H9 (cell line): ENCODE measurements at regions not wholly inside any gene's neighbourhood (a gene's known extent, or its start where the extent isn't known, plus 50 kb on each side); places are given as distances from the start of the nearest gene placed in this dataset.
"Not testable (repeated sequence)": the region's sequence is repeated elsewhere in the genome, so short reads cannot be mapped to it uniquely, and the experiment has no call there.

Source experiments
- DNase-seq: peaks from one replicate; pipeline ENCODE4 v3.0.0-alpha.2; 2017
- H2AFZ ChIP-seq: one replicate; pipeline ENCODE4 v1.6.1; 2013; ENCODE audit warnings: mild to moderate bottlenecking, low read length, control low read depth, moderate library complexity
- H2AK5ac ChIP-seq: 2 replicates; pipeline ENCODE4 v1.6.1; 2013; ENCODE audit warnings: low read length, control low read depth, mixed read lengths; ENCODE audit not compliant: insufficient read length
- H2BK120ac ChIP-seq: one replicate; pipeline ENCODE4 v1.6.1; 2013; ENCODE audit warnings: low read depth, mild to moderate bottlenecking, low read length, control low read depth, inconsistent platforms; ENCODE audit not compliant: poor library complexity, severe bottlenecking
- H2BK12ac ChIP-seq: 2 replicates; pipeline ENCODE4 v1.6.1; 2013; ENCODE audit warnings: low read length, control low read depth, mixed read lengths, low read depth; ENCODE audit not compliant: insufficient read length
- H2BK15ac ChIP-seq: 2 replicates; pipeline ENCODE4 v1.6.1; 2013; ENCODE audit warnings: low read depth, low read length, control low read depth
- H2BK20ac ChIP-seq: one replicate; pipeline ENCODE4 v1.6.1; 2013; ENCODE audit warnings: low read depth, mild to moderate bottlenecking, low read length, control low read depth, inconsistent platforms; ENCODE audit not compliant: poor library complexity, severe bottlenecking
- H2BK5ac ChIP-seq: 2 replicates; pipeline ENCODE4 v1.6.1; 2013; ENCODE audit warnings: low read length, control low read depth, mixed read lengths; ENCODE audit not compliant: insufficient read length
- H3K14ac ChIP-seq: 2 replicates; pipeline ENCODE4 v1.6.1; 2013; ENCODE audit warnings: low read length, control low read depth; ENCODE audit not compliant: insufficient read depth
- H3K18ac ChIP-seq: 2 replicates; pipeline ENCODE4 v1.6.1; 2013; ENCODE audit warnings: low read depth, mild to moderate bottlenecking, mixed read lengths, low read length, control low read depth; ENCODE audit not compliant: insufficient read length
- H3K23ac ChIP-seq: 2 replicates; pipeline ENCODE4 v1.6.1; 2013; ENCODE audit warnings: low read length, control low read depth, mixed read lengths, low read depth; ENCODE audit not compliant: insufficient read length
- H3K23me2 ChIP-seq: 2 replicates; pipeline ENCODE4 v1.6.1; 2013; ENCODE audit warnings: low read depth, mild to moderate bottlenecking, mixed read lengths, low read length, control low read depth; ENCODE audit not compliant: insufficient read length, poor library complexity, severe bottlenecking
- H3K27ac ChIP-seq: 2 replicates; pipeline ENCODE4 v1.5.1; 2013; ENCODE audit warnings: low read length, control low read depth, mixed read lengths, low read depth; ENCODE audit not compliant: insufficient read length
- H3K27me3 ChIP-seq: 2 replicates; pipeline ENCODE4 v1.6.1; 2013; ENCODE audit warnings: low read length, control low read depth, inconsistent platforms; ENCODE audit not compliant: insufficient read depth
- H3K4ac ChIP-seq: 2 replicates; pipeline ENCODE4 v1.6.1; 2013; ENCODE audit warnings: low read depth, mild to moderate bottlenecking, control low read depth, inconsistent platforms, low read length, moderate library complexity
- H3K4me1 ChIP-seq: 2 replicates; pipeline ENCODE4 v1.6.1; 2013; ENCODE audit warnings: low read length, control low read depth, inconsistent platforms; ENCODE audit not compliant: insufficient read depth
- H3K4me2 ChIP-seq: 2 replicates; pipeline ENCODE4 v1.6.1; 2013; ENCODE audit warnings: low read length, control low read depth, mixed read lengths; ENCODE audit not compliant: insufficient read length, insufficient read depth
- H3K56ac ChIP-seq: 2 replicates; pipeline ENCODE4 v1.6.1; 2013; ENCODE audit warnings: low read depth, mild to moderate bottlenecking, mixed read lengths, low read length, control low read depth; ENCODE audit not compliant: insufficient read length
- H3K79me1 ChIP-seq: 2 replicates; pipeline ENCODE4 v1.6.1; 2013; ENCODE audit warnings: low read depth, mild to moderate bottlenecking, moderate library complexity, low read length, control low read depth, inconsistent platforms; ENCODE audit not compliant: insufficient read depth, poor library complexity, severe bottlenecking
- H3K79me2 ChIP-seq: 2 replicates; pipeline ENCODE4 v1.6.1; 2013; ENCODE audit warnings: low read length, control low read depth, inconsistent platforms; ENCODE audit not compliant: insufficient read depth
- H3K9ac ChIP-seq: 2 replicates; pipeline ENCODE4 v1.6.1; 2013; ENCODE audit warnings: low read length, control low read depth, mixed read lengths; ENCODE audit not compliant: insufficient read length; ENCODE audit errors: extremely low read depth
- H3K9me3 ChIP-seq: one replicate; pipeline ENCODE4 v1.6.1; 2013; ENCODE audit warnings: low read depth, low read length, inconsistent platforms; ENCODE audit not compliant: control insufficient read depth
- H3T11ph ChIP-seq: one replicate; pipeline ENCODE4 v1.6.1; 2013; ENCODE audit warnings: mild to moderate bottlenecking, low read length, control low read depth, inconsistent platforms
- H4K20me1 ChIP-seq: one replicate; pipeline ENCODE4 v1.6.1; 2013; ENCODE audit not compliant: control insufficient read depth, insufficient read length, insufficient read depth
- H4K5ac ChIP-seq: 2 replicates; pipeline ENCODE4 v1.6.1; 2013; ENCODE audit warnings: low read depth, mild to moderate bottlenecking, mixed read lengths, low read length, control low read depth; ENCODE audit not compliant: insufficient read length
- H4K8ac ChIP-seq: replicated peaks from 2 replicates; pipeline ENCODE4 v1.6.1; 2013; ENCODE audit warnings: low read length, control low read depth, mixed read lengths, low read depth; ENCODE audit not compliant: insufficient read length
- H4K91ac ChIP-seq: 2 replicates; pipeline ENCODE4 v1.6.1; 2013; ENCODE audit warnings: low read depth, mild to moderate bottlenecking, moderate library complexity, mixed read lengths, low read length, control low read depth; ENCODE audit not compliant: insufficient read length
- H3K27ac Mint-ChIP-seq, 3 experiments: 2 replicates in 2 of 3; 3 replicates in 1 of 3; pipeline ENCODE4 v1.8.0; 2020 to 2021; ENCODE audit warnings: mixed read lengths in 3 of 3, mild to moderate bottlenecking in 1 of 3, moderate library complexity in 1 of 3
- H3K27me3 Mint-ChIP-seq: 2 replicates; pipeline ENCODE4 v1.8.0; 2021; ENCODE audit warnings: low read depth, mild to moderate bottlenecking, moderate library complexity, mixed read lengths
- H3K36me3 Mint-ChIP-seq, 3 experiments: 2 replicates in 2 of 3; 3 replicates in 1 of 3; pipeline ENCODE4 v1.8.0; 2020 to 2021; ENCODE audit warnings: low read depth in 3 of 3, mixed read lengths in 3 of 3; ENCODE audit not compliant: insufficient read depth in 1 of 3
- H3K4me1 Mint-ChIP-seq, 2 experiments: 2 replicates each; pipeline ENCODE4 v1.8.0; 2020; ENCODE audit warnings: mixed read lengths in 2 of 2
- H3K4me3 Mint-ChIP-seq, 2 experiments: 2 replicates in 1 of 2; 3 replicates in 1 of 2; pipeline ENCODE4 v1.8.0; 2020 to 2021; ENCODE audit warnings: mild to moderate bottlenecking in 2 of 2, mixed read lengths in 2 of 2, moderate library complexity in 1 of 2
- H3K9me3 Mint-ChIP-seq, 2 experiments: 2 replicates in 1 of 2; 3 replicates in 1 of 2; pipeline ENCODE4 v1.8.0; 2020; ENCODE audit warnings: mild to moderate bottlenecking in 2 of 2, mixed read lengths in 2 of 2, moderate library complexity in 1 of 2
- WGBS: extraction: QIAGEN DNeasy Blood & Tissue Kit; methylation state at CpG from one replicate; pipeline ENCODE4 v1.1.7; 2013; ENCODE audit warnings: missing lambda C conversion rate, low lambda C conversion rate, mixed read lengths; ENCODE audit not compliant: insufficient read length; ENCODE audit errors: extremely low coverage; 5-methylcytosine and 5-hydroxymethylcytosine counted together
- TF ChIP-seq, protein P1 (sequence below): fragments of 200-600 bp; sonication (generic); conservative IDR thresholded peaks from 3 replicates; pipeline ENCODE4 v1.8.0; 2021; ENCODE audit warnings: antibody characterized with exemption, mild to moderate bottlenecking

DNA sequence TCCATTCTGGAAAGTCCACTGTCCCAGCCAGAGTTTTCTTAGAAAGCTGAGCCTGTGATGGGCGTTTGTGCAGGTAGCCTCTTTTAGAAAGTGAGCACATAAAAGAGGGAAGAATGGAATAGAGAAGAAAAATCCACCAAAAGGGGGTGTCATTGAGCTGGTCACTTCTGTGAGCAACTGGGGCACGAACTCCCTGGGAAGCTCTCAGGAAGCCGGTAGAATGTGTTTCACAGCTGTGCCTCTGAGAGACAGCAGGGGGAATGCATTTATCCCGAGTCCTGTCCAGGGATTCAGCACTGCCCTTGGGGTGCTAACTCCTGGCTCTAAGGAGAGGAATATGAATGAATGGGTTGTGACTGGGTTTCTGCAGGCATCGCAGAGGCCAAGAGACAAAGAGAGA lies 73.8 kb upstream of the SPATA31A3 start:
- H3K56ac ChIP-seq: not testable (repeated sequence)

More for the DNA sequence above, 73.8 kb upstream of the SPATA31A3 start:
- DNase-seq: peak; percentile 30
- not testable (repeated sequence) for H4K20me1 ChIP-seq, H3K23ac ChIP-seq, H3K79me2 ChIP-seq, H3K14ac ChIP-seq, H3K27me3 Mint-ChIP-seq, H3K4me3 Mint-ChIP-seq, H2AK5ac ChIP-seq, H3K27me3 ChIP-seq, H3T11ph ChIP-seq, H2BK15ac ChIP-seq, H2AFZ ChIP-seq, H2BK20ac ChIP-seq, H3K27ac Mint-ChIP-seq, H3K9me3 Mint-ChIP-seq, H4K91ac ChIP-seq, H3K4me2 ChIP-seq, H4K8ac ChIP-seq, H3K27ac ChIP-seq, H3K4ac ChIP-seq, H3K9me3 ChIP-seq, H3K23me2 ChIP-seq, H4K5ac ChIP-seq, H2BK5ac ChIP-seq, H3K9ac ChIP-seq, H3K18ac ChIP-seq, H3K79me1 ChIP-seq, H3K4me1 ChIP-seq, H3K36me3 Mint-ChIP-seq, H2BK12ac ChIP-seq, H3K4me1 Mint-ChIP-seq, H2BK120ac ChIP-seq
- WGBS: no CpG with 5 or more reads among the region's 5 CpGs
- TF ChIP-seq, protein P1, sequence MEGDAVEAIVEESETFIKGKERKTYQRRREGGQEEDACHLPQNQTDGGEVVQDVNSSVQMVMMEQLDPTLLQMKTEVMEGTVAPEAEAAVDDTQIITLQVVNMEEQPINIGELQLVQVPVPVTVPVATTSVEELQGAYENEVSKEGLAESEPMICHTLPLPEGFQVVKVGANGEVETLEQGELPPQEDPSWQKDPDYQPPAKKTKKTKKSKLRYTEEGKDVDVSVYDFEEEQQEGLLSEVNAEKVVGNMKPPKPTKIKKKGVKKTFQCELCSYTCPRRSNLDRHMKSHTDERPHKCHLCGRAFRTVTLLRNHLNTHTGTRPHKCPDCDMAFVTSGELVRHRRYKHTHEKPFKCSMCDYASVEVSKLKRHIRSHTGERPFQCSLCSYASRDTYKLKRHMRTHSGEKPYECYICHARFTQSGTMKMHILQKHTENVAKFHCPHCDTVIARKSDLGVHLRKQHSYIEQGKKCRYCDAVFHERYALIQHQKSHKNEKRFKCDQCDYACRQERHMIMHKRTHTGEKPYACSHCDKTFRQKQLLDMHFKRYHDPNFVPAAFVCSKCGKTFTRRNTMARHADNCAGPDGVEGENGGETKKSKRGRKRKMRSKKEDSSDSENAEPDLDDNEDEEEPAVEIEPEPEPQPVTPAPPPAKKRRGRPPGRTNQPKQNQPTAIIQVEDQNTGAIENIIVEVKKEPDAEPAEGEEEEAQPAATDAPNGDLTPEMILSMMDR: peak; percentile 49; the same call in 2 of the 3 replicates
